Caki2 (cell line): ENCODE measurements at regions not wholly inside any gene's neighbourhood (a gene's known extent, or its start where the extent isn't known, plus 50 kb on each side); places are given as distances from the start of the nearest gene placed in this dataset.
"Not testable (repeated sequence)": the region's sequence is repeated elsewhere in the genome, so short reads cannot be mapped to it uniquely, and the experiment has no call there.

Experiments used
- DNase-seq: peaks from one replicate; pipeline ENCODE4 v3.0.0-alpha.2; 2015; ENCODE audit warnings: low read depth
- in situ Hi-C: cut with HindIII; loops from 2 replicates; pipeline ENCODE4 v1.10.0; 2016; ENCODE audit warnings: low sequenced_read_pairs, low pct_unique_long_range_greater_than_20kb, mixed read lengths

- in situ Hi-C loops, result no loop called here
- DNase-seq, result no peak
Observed at GRCh38 chr22:44633647-44634046, 68.4 kb upstream of the PRR5 start.

GRCh38 chr22:44632541-44633396 lies 69.2 kb upstream of the PRR5 start:
- no peak for DNase-seq
- in situ Hi-C loops, result no loop called here

GRCh38 chr22:44630826-44631225 lies 71.2 kb upstream of the PRR5 start:
- no peak for DNase-seq
- in situ Hi-C loops, result no loop called here

GRCh38 chr22:44628835-44629234 lies 73.2 kb upstream of the PRR5 start:
- no peak for DNase-seq
- in situ Hi-C loops, result no loop called here

- in situ Hi-C loops, result no loop called here
- DNase-seq, result no peak
Observed at GRCh38 chr22:44628273-44628672, 73.7 kb upstream of the PRR5 start.

- in situ Hi-C loops, result no loop called here
- no peak for DNase-seq
Observed at GRCh38 chr22:44627521-44628139, 74.4 kb upstream of the PRR5 start.

- in situ Hi-C loops, result no loop called here
- peak; percentile 64 for DNase-seq
Observed at GRCh38 chr22:44625981-44626687, 75.9 kb upstream of the PRR5 start.

- in situ Hi-C loops, result no loop called here
- DNase-seq, result no peak
Observed at GRCh38 chr22:44625421-44625760, 76.6 kb upstream of the PRR5 start.

GRCh38 chr22:44624689-44625420 lies 77.1 kb upstream of the PRR5 start:
- in situ Hi-C loops, result no loop called here
- DNase-seq, result no peak

GRCh38 chr22:44623771-44624510 lies 78.1 kb upstream of the PRR5 start:
- in situ Hi-C loops, result no loop called here
- DNase-seq, result no peak

GRCh38 chr22:44622679-44623078 lies 79.3 kb upstream of the PRR5 start:
- in situ Hi-C loops, result no loop called here
- DNase-seq, result peak; percentile 21

GRCh38 chr22:44622147-44622427 lies 79.9 kb upstream of the PRR5 start:
- in situ Hi-C loops, result no loop called here
- DNase-seq, result no peak

GRCh38 chr22:44621401-44622146 lies 80.4 kb upstream of the PRR5 start:
- in situ Hi-C loops, result no loop called here
- DNase-seq, result no peak

GRCh38 chr22:44620841-44621257 lies 81.2 kb upstream of the PRR5 start:
- in situ Hi-C loops, result no loop called here
- DNase-seq, result no peak

- in situ Hi-C loops, result no loop called here
- no peak for DNase-seq
Observed at GRCh38 chr22:44620129-44620840, 81.7 kb upstream of the PRR5 start.

GRCh38 chr22:44619560-44620128 lies 82.4 kb upstream of the PRR5 start:
- in situ Hi-C loops, DNase-seq: not testable (repeated sequence)

GRCh38 chr22:44618910-44619309 lies 83.1 kb upstream of the PRR5 start:
- DNase-seq, in situ Hi-C loops: not testable (repeated sequence)
